ENCODE measurements at regions not wholly inside any gene's neighbourhood (a gene's known extent, or its start where the extent isn't known, plus 50 kb on each side); places are given as distances from the start of the nearest gene placed in this dataset.

DNA sequence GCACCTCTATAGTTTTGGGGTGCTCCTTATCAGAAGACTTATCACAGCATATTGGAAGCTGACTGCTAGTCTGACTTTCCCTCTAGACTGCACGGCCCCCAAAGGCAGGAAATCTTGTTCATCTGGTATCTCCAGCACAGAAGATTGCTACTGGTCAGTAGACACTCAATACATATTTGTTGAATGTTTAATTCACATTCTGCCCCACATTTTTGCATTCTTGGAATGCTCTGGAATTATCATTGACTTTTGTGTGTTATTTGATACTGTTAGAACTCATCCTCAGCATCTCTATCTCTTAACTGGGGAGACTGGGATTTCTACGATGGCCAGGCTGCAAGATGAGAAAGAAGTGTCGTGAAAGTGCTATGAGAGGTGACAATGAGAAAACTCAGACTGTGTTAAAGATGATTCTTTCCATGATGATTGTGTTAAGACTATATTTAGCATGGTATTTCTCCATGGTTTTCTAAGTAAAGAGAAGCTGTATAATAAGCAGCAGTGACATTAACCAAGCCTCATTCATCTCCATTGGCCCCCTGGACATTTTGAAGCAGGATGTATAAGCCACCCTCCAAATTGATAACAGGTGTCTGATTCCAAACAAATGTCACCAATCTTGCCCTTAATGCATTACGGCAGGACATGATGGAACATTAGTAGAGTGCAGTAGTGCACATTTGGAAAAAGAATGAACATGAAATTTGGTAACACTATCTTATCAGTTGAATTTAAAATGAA is 440.9 kb downstream of the RFC3 start:
- TF ChIP-seq, protein P1, sequence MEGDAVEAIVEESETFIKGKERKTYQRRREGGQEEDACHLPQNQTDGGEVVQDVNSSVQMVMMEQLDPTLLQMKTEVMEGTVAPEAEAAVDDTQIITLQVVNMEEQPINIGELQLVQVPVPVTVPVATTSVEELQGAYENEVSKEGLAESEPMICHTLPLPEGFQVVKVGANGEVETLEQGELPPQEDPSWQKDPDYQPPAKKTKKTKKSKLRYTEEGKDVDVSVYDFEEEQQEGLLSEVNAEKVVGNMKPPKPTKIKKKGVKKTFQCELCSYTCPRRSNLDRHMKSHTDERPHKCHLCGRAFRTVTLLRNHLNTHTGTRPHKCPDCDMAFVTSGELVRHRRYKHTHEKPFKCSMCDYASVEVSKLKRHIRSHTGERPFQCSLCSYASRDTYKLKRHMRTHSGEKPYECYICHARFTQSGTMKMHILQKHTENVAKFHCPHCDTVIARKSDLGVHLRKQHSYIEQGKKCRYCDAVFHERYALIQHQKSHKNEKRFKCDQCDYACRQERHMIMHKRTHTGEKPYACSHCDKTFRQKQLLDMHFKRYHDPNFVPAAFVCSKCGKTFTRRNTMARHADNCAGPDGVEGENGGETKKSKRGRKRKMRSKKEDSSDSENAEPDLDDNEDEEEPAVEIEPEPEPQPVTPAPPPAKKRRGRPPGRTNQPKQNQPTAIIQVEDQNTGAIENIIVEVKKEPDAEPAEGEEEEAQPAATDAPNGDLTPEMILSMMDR (IDR thresholded peaks at IDR 0.05), result no peak
- no peak for TF ChIP-seq POLR2A (IDR thresholded peaks at IDR 0.05)

Data from thyroid gland (tissue), 4 donors.